Stimulated activated CD4-positive, alpha-beta T cell treated with anti-CD3 and anti-CD28 coated beads, Interleukin-15, amount 100 ng/mL, for 48 hours (primary cell): ENCODE measurements at regions not wholly inside any gene's neighbourhood (a gene's known extent, or its start where the extent isn't known, plus 50 kb on each side); places are given as distances from the start of the nearest gene placed in this dataset.

Source experiments
- DNase-seq, 2 donors: peaks; one replicate each; pipeline ENCODE4 v3.0.0-alpha.2; 2020; ENCODE audit warnings: low read depth in 2 of 2

DNA sequence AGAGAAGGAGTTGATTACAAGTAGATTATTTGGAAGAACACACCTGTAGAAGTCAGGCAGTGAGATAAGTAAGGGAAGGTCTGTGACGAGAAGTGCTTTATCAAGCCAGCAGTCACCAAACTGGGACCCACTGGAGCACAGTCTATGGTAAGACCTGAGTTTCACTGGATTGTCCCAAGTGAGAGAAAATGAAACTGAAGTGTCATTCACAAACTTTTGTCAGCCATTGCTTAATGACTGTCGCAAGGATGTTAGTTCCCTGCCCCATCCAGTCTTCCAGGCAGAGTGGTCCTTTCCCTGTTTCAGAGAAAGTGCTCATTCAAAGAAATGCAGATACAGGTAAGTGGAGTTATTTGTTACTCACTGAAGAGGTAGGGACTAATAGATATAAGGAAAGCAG, 728.0 kb upstream of the TENM4 start:
- no peak for DNase-seq

- no peak for DNase-seq
These were observed 726.9 kb upstream of the TENM4 start for GRCh38 chr11:80167766-80168165.

GRCh38 chr11:80165744-80166143, 724.9 kb upstream of the TENM4 start:
- no peak for DNase-seq

- DNase-seq = no peak
These were observed 722.6 kb upstream of the TENM4 start for GRCh38 chr11:80163441-80163840.

DNA sequence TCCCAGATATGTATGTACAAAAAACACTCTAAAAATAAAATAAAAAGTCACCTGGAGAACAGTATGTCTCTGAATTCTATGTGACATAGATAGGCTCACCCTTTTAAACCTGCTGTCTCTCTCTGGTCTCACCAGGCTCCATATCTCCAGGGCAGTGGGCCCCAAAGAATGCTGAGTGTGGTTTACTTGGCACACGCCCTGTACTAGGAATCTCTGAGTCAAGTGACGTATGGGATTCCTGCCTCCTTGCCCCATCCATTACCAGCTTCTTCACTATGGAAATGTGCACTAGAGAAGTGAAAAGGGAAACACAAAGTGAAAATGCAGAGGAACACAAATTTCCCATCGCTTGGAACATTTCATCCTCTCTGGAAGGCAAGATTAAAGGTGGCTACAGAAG, 722.2 kb upstream of the TENM4 start:
- DNase-seq = no peak

- no peak for DNase-seq
These were observed 721.6 kb upstream of the TENM4 start for GRCh38 chr11:80162387-80162786.

- no peak for DNase-seq
These were observed 716.6 kb upstream of the TENM4 start for GRCh38 chr11:80157447-80157846.

GRCh38 chr11:80156062-80156461, 715.2 kb upstream of the TENM4 start:
- no peak for DNase-seq

- DNase-seq = no peak
These were observed 714.7 kb upstream of the TENM4 start for GRCh38 chr11:80155412-80156017.

- DNase-seq = no peak
These were observed 705.4 kb upstream of the TENM4 start for GRCh38 chr11:80146232-80146631.

GRCh38 chr11:80144897-80145594, 704.2 kb upstream of the TENM4 start:
- no peak for DNase-seq

- DNase-seq = no peak
These were observed 696.2 kb upstream of the TENM4 start for GRCh38 chr11:80136991-80137390.

GRCh38 chr11:80129396-80129795, 688.6 kb upstream of the TENM4 start:
- no peak for DNase-seq

- DNase-seq = no peak
These were observed 681.4 kb upstream of the TENM4 start for GRCh38 chr11:80122211-80122610.

- DNase-seq = no peak
These were observed 677.2 kb upstream of the TENM4 start for GRCh38 chr11:80118073-80118472.

DNA sequence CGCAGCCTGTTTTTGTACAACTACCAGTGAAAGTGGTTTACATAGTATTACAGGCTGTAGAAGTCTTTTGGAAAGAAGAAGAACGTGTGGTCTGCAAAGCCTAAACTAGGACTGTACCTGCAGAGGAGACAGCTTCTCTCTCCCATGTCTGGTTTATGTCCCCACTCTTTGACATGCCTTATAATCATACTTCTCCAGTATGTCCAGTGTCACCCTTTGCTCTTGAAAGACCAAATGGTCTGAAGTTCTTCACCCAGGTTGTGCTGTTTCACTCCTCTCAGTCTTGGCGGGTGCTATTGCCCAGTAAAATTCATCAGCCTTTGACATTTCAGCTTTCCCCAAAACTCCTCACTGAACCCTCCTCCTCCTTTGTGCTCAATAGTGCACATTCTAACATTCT, 676.0 kb upstream of the TENM4 start:
- no peak for DNase-seq

- no peak for DNase-seq
These were observed 668.8 kb upstream of the TENM4 start for GRCh38 chr11:80109652-80110051.

- no peak for DNase-seq
These were observed 668.2 kb upstream of the TENM4 start for GRCh38 chr11:80109031-80109430.

DNA sequence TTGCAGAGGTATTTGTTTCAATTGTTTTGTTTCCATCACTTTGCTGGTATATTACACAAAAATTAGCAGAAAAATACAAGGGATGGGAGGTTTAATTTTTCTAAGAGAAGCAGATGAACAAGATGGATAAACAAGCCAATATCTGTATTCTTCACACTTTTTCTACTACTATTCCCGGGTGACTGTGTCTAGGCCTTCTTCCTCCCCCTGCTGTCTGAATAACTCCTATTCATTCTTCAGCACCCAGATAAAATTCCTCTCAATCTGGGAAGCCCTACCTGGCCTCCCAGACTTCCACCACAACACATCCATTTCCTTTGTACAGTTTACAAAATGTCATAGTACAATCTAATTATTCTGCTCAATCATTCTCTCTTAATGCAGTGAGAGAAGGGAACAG, 666.6 kb upstream of the TENM4 start:
- no peak for DNase-seq

GRCh38 chr11:80104191-80104590, 663.4 kb upstream of the TENM4 start:
- no peak for DNase-seq

DNA sequence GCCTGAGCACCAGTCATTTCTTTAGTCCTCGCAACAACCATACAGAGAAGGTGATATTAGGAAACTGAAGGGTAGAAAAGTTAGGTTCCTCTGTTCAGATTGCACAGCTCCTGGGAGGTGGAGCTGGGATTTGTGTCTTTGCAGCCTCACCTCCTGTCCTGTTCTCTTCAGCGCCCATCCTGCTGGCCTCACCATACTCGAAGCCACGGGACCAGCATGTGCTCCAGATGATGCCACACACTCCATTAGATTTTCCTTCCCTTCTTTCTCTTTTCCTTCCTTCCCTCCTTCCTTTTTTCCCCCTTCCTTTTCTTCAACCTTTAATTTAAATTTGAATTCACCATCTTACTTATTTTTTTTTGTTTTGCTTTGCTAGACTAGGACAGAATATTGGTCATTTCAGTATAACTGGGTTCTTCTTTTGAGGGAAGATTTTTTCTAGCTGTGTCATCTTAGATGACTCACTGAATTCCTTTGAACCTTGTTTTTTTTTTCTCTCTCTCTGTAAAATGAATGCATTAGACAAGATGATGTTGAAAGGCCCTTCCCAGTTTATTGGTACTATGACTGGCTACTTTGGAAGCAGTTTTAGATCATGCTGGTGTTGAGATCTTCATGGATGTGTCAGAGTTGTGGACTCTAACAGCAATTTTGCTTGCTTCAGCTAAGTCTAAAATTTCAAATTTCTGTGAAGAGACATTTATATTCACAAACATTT, 662.5 kb upstream of the TENM4 start:
- DNase-seq = no peak

DNA sequence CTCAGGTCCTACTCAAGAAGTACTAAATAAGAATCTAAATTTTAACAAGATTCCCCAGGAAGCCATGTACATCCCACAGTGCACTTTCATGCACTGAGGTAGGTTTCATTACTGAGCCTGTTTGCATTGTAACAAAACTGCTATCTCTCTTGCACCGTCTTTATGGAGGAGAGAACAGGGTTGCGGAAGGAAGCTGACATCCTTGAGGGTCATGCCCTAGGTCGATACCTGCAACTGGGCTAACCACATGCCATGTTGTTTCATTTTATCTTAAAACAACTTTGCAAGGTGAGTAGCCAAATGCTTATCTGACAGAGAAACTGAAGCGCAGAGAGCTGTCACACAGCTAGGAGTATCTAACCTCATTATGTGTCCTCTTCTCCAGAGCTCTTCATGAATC, 656.3 kb upstream of the TENM4 start:
- no peak for DNase-seq

- no peak for DNase-seq
These were observed 655.9 kb upstream of the TENM4 start for GRCh38 chr11:80096736-80097135.
